ENCODE measurements at regions not wholly inside any gene's neighbourhood (a gene's known extent, or its start where the extent isn't known, plus 50 kb on each side); places are given as distances from the start of the nearest gene placed in this dataset.
"Not testable (repeated sequence)": the region's sequence is repeated elsewhere in the genome, so short reads cannot be mapped to it uniquely, and the experiment has no call there.

DNA sequence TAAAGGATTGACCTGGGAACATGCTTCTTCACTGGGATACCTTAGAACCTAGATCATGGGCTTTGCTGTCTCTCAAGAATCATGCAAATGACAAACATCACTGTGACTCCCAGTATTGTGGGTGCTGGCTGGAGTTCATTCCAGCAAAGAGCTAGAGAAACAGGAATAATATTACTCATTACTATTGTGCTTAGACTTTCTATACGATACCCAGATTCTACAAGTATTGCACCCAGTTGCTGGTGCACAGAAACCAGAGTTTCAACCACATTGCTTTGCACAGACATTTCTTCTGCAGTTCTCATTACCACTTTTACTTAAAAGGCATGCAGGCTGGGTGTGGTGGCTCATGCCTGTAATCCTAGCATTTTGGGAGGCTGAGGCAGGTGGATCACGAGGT, 220.4 kb upstream of the ZNF217 start:
- no peak for FAIRE-seq

DNA sequence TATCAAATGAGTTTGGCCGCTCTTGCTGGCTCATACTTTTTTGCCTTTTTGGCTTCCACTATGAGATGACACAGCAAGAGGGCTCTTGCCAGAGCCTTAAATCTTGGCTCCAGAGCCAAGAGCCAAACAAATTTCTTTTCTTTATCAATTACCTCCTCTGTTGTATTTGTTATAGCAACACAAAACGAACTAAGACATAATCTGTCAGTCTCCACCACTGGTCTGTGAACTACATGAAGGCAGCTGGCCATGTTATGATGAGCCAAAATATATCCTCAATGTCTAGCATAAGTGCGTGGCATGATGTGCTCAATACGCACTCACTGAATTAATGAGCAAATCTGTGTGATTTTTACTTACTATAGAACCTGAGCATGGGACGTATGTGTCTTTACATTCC, 220.0 kb upstream of the ZNF217 start:
- no peak for FAIRE-seq

DNA sequence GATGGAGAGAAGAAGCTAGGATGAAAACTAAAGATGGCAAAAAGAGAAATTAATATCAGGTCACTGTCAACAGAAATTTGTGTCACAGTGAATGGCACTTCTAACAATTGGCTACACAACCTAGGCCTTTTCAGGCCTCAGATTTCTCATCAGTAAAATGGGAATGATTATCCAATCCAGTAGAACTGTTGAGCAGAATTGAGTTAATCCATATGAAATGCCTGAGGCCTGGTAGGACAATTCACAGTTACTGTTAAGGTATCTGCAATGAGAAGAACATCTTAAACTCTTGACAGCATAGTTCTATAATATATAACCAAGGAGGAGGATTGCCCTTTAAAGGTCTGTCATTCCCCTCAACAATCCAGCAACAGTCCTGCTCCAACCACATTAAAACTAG, 217.9 kb upstream of the ZNF217 start:
- FAIRE-seq: no peak

DNA sequence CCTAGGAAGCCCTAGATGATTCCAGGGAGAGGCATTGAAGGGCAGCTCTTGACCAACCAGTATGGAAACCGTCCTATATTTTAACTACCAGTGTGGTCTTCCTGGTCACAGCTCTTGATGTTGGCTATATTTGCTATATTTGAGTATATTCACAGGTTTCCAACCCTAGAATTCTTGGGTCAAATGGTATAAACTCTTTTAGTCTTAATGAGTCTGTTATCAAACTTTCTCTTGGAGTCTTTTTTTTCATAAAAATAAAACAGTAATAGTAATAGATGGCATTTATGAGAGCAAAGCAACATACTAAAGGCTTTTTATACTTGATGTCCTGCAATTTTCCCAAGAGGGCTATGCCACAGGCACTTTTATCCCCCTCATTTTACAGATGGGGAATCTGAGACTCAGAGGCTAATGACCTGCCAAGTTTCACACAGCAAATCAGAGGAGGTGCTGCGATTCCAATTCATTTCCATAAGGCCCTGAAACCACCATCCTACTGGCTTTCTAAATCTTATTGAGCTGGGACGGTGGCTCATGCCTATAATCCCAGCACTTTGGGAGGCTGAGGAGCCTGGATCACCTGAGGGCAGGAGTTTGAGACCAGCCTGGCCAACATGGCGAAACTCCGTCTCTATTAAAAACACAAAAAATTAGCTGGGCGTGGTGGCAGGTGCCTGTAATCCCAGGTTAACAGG, 217.2 kb upstream of the ZNF217 start:
- FAIRE-seq: no peak

DNA sequence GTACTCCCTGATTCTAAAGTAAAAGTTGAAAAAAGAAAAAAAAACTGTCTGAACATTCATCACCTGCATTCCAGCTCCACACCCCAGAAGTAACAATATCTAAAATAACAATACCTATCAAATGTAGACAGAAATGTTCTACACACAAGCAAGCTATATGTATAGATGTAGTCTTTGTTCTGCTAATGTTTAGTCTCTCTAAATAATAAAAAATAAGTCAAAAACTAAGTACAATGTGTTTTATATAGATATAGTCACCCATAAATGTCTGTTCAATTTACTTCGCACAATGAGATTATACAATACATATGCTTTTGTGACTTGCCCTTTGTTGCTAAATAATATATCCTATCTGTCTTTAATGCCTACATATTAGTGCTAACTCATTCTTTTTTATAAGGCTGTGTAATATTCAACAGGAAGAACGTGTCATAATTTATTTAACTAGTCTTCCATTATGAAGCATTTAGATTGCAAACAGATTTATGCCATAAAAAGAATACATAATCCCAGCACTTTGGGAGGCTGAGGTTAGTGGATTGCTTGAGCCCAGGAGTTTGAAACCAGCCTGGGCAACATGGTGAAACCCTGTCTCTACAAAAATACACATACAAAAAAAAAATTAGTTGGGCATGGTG, 216.2 kb upstream of the ZNF217 start:
- no peak for FAIRE-seq

DNA sequence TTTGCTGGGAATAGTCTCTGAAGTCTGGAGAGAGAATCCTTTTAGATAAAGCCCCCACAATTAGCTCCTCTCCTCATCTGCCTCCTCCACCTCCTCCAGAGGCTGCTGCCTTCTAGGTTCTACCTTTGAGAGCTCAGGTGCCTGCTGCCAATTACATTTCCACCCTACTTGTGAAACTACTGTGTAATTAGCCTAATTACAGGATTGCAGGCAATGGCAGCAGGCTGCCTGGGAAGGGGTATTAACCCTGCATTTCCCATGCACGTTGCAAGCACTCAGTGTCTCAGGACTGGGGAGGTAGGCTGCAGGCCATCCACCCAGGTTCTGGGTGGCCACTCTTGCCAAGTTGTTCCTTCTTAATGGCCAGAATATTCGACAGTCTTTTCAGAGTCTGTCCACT, 215.6 kb upstream of the ZNF217 start:
- no peak for FAIRE-seq

DNA sequence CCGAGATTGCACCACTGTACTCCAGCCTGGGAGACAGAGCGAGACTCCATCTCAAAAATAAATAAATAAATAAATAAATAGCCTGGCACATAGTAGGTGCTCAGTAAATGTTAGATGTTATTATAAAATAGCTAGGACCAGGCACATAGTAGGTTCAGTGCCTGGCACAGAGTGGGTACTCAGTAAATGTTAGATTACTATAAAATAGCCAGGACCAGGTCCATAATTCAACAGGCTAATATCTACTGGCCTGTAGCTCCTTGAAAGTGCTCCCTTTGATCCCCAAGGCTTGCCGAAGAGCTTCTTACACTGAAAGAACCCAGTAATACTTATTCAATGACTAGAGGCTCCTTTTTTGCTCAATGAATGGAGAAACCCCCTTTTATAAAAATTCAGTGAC, 215.1 kb upstream of the ZNF217 start:
- FAIRE-seq: no peak

DNA sequence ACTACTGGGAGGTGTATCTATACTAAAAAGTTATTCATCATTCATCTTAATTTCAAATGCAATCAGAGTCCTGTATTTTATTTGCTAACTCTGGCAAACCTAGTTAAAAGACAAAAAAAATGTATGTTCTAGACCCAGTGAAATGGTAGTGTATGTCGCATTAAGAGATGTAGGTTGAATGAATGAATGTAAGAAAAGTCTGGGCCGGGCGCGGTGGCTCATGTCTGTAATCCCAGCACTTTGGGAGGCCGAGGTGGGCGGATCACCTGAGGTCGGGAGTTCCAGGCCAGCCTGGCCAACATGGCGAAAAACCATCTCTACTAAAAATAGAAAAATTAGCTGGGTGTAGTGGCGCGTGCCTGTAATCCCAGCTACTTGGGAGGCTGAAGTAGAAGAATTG, 214.7 kb upstream of the ZNF217 start:
- not testable (repeated sequence) for FAIRE-seq

DNA sequence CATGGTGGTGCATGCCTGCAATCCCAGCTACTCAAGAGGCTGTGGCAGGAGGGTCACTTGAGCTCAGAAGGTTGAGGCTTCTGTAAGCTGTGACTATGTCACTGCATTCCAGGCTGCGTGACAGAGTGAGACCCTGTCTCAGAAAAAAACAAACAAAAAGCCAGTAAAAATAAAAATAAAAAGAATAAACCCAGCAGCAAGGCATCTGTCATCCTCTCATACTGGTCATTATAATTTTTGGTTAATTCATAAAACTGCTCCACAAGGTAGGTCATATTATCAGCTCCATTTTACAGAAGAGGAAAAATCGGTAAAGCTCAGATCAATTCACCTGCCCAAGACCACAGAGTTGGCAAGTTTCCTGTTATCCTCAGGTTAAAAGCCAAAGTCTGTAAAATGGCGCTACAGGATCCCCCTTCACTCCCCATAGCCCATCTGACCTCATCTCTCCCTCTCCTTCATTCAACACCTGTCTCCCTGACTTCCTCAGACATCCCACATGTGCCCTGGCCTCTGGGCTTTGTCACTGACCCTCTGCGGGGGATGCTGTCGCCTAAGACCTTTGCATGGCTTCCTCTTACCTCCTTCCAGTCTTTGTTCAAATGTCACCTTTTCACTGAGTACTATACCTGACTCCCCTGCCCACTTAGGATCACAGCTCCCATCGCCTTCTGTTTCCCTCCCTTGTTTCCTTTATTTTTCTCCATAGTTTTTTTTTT, 213.2 kb upstream of the ZNF217 start:
- FAIRE-seq: no peak

DNA sequence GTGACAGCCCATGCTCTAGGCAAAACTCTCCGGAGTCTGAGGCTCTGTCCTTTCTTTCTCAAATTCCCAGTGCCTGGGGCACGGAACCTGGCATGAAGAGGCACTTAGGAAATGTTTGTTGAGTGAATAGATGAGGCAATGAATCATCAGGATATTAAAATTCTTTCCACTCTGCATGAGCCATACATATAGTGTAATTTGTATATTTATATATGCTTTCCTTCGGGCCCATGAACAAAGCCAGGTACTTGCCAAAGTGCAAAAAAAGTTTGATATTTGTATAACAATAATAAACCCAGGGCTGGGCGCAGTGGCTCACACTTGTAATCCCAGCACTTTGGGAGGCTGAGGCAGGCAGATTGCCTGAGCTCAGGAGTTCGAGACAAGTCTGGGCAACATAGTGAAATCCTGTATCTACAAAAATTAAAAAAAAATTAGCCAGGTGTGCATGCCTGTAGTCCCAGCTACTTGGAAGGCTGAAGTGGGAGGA, 212.3 kb upstream of the ZNF217 start:
- no peak for FAIRE-seq

DNA sequence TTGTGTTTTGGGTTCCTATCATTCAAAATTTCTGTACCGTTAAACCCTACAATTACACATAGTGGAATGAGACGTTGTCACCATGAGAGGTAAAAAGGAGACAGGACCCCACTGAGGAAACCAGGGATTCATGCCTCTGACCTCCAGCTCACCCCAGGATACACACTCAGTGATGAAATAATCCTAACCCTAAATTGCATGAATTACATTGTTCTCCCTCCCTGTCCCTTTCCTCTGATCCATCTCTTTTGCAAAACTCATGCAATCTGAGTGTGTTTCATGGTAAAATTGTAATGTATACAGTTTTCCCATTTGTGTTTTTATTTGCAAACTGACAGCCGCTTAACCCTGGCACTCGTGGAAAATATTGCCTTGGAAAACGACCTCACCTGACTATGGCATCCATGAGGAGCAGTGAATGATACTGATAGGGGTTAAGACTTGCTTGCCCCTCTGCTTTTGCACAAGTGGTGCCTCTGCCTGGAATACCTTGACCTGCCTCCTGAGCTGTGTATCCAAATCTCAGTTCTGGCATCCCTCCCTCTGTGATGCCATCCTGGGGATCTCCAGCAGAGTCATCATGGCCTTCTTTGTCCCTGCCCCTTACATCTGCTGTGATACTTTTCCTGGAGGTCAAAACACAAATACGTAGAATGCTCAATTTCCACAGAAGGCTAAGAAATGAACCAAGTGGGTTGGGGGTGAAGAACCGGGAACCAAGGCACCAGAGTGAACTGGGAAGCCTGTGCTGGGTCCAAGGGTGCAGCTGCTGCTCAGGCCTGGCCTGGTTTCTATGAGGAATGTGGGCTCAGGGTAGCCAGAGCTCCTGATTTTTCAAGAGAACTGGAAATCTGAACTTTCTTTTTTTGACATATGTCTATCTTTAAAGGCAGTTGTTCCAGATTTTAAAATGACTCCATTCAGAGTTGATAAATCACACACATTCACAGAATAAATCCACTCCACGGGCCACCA, 211.6 kb upstream of the ZNF217 start:
- FAIRE-seq: no peak

DNA sequence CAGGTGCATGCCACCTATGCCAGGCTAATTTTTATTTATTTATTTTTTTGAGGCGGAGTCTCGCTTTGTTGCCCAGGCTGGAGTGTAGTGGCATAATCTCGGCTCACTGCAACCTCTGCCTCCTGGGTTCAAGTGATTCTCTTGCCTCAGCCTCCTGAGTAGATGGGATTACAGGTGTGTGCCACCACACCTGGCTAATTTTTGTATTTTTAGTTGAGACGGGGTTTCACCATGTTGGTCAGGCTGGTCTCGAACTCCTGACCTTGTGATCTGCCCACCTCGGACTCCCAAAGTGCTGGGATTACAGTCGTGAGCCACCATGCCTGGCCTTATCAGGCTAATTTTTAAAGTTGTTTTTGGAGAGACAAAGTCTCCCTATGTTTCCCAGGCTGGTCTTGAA, 210.7 kb upstream of the ZNF217 start:
- not testable (repeated sequence) for FAIRE-seq

DNA sequence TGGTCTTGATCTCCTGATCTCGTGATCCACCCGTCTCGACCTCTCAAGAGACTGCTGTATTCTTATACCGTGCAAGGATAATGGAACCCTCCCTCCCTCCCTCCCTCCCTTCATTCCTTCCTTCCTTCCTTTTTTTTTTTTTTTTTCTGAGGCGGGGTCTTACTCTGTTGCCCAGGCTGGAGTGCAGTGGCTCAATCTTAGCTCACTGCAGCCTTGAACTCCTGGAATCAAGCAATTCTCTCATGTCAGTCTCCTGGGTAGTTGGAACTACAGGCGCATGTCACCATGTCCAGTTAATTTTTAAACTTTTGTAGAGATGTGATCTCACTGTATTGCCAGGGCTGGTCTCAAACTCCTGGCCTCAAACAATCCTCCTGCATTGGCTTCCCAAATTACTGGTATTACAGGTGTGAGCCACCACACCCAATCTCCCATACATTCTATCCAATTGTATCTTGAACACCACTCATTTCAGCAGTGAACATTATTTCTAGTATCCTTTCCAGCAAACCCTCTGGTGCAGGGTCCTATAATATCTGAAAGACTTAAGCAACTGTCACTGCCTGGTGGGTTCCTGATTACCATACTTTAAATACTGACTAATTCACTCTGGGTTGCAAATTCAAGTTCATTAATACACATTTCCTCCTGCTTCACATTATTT, 210.0 kb upstream of the ZNF217 start:
- no peak for FAIRE-seq

DNA sequence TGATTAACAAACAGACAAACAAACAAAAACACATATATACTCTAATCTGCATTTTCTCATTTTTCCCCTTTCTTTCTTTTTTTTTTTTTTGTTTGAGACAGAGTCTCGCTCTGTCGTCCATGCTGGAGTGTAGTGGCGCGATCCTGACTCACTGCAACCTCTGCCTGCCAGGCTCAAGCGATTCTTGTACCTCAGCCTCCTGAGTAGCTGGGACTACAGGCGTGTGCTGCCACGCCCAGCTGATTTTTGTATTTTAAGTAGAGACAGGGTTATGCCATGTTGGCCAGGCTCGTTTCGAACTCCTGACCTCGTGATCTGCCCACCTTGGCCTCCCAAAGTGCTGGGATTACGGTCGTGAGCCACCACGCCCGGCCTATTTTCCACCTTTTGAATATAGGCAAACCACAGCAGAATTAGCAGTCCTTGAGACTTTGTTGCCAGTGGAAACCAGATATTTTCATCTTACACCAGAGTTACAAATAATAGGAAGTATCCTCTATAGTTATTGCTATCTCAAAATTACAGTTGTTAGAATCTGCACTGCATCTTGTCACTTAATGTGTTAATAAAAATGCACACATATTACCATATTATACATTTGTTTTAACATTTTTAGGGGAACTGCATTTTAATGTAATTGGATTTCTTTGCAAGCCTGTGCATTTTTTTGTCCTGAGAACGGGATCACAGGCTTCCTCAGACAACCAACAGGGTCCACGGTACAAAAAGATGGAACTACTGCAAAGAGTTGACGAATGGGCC, 208.2 kb upstream of the ZNF217 start:
- no peak for FAIRE-seq

DNA sequence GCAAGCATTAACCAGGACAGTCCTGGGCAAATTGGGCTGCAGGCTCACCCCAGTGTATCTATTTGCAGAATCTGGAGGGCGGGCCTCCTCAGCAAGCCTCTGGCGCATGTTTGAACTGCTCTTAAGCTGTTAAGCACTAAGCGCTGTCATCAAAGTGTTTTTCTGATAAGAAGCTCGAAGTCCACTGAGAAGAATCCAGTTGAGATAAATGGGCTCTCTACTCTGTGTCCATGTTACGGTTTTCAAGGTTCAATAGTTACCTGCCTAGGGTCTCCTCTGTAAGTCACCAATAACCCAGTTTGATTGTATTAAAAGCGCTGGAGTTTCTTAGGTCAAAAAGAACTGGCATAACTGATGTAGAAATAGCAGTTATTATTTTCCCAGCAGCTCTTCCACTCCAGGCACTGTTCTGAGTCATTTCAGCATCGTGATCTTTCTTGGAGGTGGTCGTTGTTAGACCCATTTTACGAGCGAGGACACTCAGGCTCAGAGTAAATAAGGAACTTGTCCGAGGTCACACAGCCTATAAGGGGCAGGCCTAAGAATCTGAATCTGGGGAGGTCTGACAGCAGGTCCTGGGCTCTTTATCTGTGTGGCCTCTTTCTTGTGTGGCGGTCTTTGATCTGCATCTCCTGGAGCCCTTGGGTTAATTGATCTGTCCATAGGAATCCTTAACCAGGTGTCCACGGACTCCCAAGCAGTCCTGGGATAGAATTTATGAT, 207.4 kb upstream of the ZNF217 start:
- no peak for FAIRE-seq

DNA sequence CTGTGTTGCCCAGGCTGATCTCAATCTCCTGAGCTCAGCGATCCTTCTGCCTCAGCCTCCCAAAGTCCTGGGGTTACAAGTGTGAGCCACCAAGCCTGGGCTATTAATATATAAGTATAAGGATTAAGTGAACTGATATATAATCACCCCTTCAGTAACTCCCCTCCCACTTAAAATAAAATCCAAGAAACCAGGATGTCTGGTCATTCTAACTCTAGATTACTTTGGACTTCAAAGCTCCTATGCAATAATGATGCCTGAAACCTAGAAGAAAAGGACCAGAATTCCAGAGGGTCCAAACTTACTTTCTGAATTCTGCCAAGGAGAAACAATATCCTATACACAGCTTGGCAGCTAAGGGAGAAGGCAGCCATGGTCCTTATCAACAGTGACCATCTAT, 206.8 kb upstream of the ZNF217 start:
- FAIRE-seq: no peak

DNA sequence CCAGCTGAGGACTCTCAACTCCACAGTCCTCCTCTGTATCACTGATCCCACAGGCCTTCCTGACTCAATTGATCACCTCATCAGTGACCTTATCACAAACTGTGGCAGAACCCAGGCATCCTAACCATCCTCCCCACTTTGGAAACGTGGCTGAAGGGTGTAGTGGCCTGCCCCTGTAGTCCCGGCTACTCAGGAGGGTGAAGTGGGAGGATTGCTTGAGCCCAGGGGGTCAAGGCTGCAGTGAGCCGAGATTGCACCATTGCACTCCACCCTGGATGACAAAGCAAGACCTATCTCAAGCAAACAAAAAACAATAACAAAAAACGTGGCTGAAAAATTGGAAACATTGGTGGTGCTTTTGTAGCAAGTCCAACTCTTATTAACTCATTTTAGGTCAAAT, 203.4 kb upstream of the ZNF217 start:
- FAIRE-seq: no peak

DNA sequence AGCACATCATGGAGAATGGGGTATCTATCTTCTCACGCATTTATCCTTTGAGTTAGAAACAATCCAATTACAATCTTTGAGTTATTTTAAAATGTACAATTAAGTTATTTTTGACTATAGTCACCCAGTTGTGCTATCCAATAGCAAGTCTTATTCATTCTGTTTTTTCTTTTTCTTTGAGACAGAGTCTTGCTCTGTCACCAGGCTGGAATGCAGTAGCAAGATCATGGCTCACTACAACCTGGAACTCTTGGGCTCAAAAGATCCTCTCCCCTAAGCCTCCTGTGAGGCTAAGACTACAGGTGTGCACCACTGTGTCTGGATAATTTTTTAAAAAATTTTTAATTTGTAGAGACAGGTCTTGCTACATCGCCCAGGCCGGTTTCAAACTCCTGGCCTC, 201.5 kb upstream of the ZNF217 start:
- FAIRE-seq: no peak

DNA sequence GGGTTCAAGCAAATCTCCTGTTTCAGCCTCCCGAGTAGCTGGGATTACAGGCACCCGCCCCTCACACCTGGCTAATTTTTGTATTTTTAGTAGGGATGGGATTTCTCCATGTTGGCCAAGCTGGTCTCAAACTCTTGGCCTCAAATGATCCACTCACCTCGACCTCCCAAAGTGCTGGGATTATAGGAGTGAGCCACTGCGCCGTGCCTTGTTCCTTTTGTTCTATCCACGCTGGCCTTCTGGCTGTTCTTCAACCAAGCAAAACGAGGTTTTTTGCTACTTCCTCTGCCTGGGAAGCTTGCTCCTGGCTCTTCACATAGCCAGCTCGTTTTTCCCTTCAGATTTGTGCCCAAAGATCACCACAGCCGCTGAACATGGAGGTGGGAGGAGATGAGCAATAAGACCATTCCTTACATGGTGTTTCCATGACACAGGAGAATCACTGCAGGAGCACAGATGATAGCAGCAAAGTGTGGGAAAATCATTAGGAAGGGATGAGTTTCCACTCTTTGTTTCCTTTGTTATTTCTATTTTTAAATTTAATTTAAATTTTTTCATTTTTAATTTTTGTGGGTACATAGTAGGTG, 201.0 kb upstream of the ZNF217 start:
- FAIRE-seq: no peak

DNA sequence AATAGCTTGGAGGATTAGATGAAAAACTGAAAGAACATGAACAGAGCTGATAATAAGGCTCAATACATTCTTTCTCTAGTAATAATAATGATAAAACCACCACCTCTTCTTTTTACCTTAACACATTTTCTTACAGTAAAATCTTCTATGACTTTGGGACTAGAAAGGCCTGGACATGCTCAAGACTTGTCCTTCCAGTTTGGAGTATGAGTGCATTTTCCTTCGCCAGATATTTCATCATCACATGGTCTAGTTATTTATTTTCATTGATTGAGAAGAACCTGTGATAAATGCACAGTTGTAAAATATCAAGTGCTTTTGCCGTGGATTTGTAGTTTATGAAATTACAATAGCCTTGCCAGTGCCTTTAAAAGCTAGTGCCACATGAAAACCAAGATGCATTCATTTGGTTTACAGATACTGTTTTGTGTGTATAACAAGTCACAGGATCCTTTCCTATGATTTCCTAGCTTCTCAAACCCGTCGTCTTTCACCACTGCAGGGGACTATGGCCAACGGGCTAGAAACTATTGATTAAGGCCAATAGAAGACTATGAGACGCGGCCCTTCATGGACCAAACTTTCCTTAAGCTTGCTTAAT, 200.2 kb upstream of the ZNF217 start:
- no peak for FAIRE-seq

All from TTC549 (cell line).